Mammary epithelial cell (primary cell): ENCODE measurements at regions not wholly inside any gene's neighbourhood (a gene's known extent, or its start where the extent isn't known, plus 50 kb on each side); places are given as distances from the start of the nearest gene placed in this dataset.

ENCODE experiments used
- CTCF ChIP-seq, 2 donors: IDR thresholded peaks in 1 of 2; conservative IDR thresholded peaks in 1 of 2; 2 replicates each; pipeline ENCODE4 v1.5.1; 2011 to 2012; ENCODE audit warnings: inconsistent platforms in 2 of 2, low read length in 2 of 2, mild to moderate bottlenecking in 2 of 2, control low read depth in 1 of 2, low read depth in 1 of 2; ENCODE audit not compliant: insufficient read depth in 1 of 2; ENCODE audit errors: extremely low read depth in 1 of 2
- EZH2 ChIP-seq: IDR thresholded peaks from 2 replicates; pipeline ENCODE4 v1.6.1; 2012; ENCODE audit warnings: low read length, inconsistent platforms, borderline replicate concordance

GRCh38 chr16:52624891-52625290 lies 77.9 kb upstream of the TOX3 start:
- TF ChIP-seq CTCF (conservative IDR thresholded peaks at IDR 0.05 in 1 of 2, IDR thresholded peaks at IDR 0.05 in 1 of 2; ENCODE audit: extremely low read depth in 1 of 2, insufficient read depth in 1 of 2, low read depth in 1 of 2, low read length in 2 of 2) = no peak
- TF ChIP-seq EZH2 = no peak
